ENCODE measurements at regions not wholly inside any gene's neighbourhood (a gene's known extent, or its start where the extent isn't known, plus 50 kb on each side); places are given as distances from the start of the nearest gene placed in this dataset.

DNA sequence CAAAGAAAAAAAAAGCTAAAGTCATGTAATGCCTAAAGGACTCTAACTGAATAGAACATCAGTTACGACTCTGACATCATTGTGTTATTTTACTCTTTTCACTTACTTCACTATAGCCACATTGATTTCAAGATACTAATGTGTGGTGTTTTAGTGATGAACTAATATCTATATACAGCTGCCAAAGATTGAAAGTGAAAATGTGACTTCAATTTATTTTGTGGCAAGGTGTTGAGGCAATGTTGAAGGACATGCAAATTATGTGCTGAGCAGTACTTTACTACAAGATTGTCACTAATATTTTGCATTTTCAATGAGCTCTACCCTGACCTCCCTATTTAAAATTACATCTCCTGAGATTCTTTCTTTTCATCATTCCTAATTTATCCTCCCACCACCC is 1911.9 kb upstream of the PCDH20 start:
- no peak overlapping the region for H3K4me3 ChIP-seq (ENCODE audit: low read depth, low read length)
- H3K4me1 ChIP-seq: no peaks in the 10 kb centered on the region
- no peak for TF ChIP-seq CTCF (IDR thresholded peaks at IDR 0.05; ENCODE audit: low read depth, low read length)
- no peaks in the 10 kb centered on the region for H3K36me3 ChIP-seq
- no peaks in the 10 kb centered on the region for H3K9me3 ChIP-seq
- no peak for DNase-seq
- no peaks in the 10 kb centered on the region for H3K27me3 ChIP-seq

- no peaks in the 10 kb centered on the region for H3K36me3 ChIP-seq
- H3K4me3 ChIP-seq (ENCODE audit: low read depth, low read length): no peak overlapping the region
- no peaks in the 10 kb centered on the region for H3K9me3 ChIP-seq
- DNase-seq: no peak
- H3K4me1 ChIP-seq: no peaks in the 10 kb centered on the region; the same call in 1 of the 2 replicates
- H3K27me3 ChIP-seq: no peaks in the 10 kb centered on the region
- no peak for TF ChIP-seq CTCF (IDR thresholded peaks at IDR 0.05; ENCODE audit: low read depth, low read length)
Measured at GRCh38 chr13:63323441-63323840, 1907.8 kb upstream of the PCDH20 start.

DNA sequence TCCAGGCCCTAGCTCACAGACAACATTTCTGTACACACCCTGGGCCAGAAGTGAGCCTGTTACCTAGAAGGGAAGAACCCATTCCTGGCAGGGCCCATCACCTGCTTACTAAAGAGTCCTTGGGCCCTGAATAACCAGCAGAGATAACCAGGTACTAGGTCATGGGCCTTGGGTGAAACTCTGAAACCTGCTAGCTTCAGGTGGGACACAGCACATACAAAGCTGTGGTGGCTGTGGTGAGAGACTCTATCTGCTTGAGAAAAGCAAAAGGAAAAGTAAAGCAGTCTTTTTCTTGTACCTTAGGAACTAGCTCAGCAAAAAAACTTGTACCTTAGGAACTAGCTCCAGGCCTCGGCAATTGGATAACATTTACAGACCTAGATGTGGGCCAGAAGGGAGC is 1895.9 kb upstream of the PCDH20 start:
- no peaks in the 10 kb centered on the region for H3K9me3 ChIP-seq
- no peak for DNase-seq
- TF ChIP-seq CTCF (IDR thresholded peaks at IDR 0.05; ENCODE audit: low read depth, low read length): no peak
- H3K27me3 ChIP-seq: no peaks in the 10 kb centered on the region
- H3K4me1 ChIP-seq: no peaks in the 10 kb centered on the region
- no peaks in the 10 kb centered on the region for H3K36me3 ChIP-seq
- no peak overlapping the region for H3K4me3 ChIP-seq (ENCODE audit: low read depth, low read length)

GRCh38 chr13:63308549-63309165 is 1893.0 kb upstream of the PCDH20 start:
- H3K4me1 ChIP-seq: no peaks in the 10 kb centered on the region
- H3K9me3 ChIP-seq: no peaks in the 10 kb centered on the region
- H3K27me3 ChIP-seq: no peaks in the 10 kb centered on the region
- no peak for TF ChIP-seq CTCF (IDR thresholded peaks at IDR 0.05; ENCODE audit: low read depth, low read length)
- no peaks in the 10 kb centered on the region for H3K36me3 ChIP-seq
- H3K4me3 ChIP-seq (ENCODE audit: low read depth, low read length): no peak overlapping the region
- no peak for DNase-seq

DNA sequence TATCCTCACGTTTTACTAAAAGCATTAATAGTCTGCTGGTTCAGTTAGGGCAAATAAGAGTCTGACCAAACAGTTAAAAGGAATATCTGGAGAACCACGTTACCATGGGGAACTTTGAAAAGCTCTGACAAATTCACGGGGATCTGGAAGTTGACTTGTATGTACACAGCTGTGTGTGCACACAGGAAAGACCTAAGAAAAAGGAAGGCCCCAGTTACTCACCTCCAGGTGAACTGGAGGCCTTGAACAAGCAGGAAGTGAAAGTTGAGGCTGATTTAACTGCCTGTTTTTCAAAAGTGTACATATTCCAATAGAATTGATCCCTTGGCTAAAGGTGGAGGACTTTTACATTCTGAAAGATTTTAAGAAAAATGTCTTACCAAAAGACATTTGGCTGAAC is 1891.6 kb upstream of the PCDH20 start:
- no peak for TF ChIP-seq CTCF (IDR thresholded peaks at IDR 0.05; ENCODE audit: low read depth, low read length)
- no peaks in the 10 kb centered on the region for H3K4me1 ChIP-seq
- no peak overlapping the region for H3K4me3 ChIP-seq (ENCODE audit: low read depth, low read length)
- H3K36me3 ChIP-seq: no peaks in the 10 kb centered on the region
- no peaks in the 10 kb centered on the region for H3K27me3 ChIP-seq
- H3K9me3 ChIP-seq: no peaks in the 10 kb centered on the region
- no peak for DNase-seq

GRCh38 chr13:63305641-63306133 is 1890.0 kb upstream of the PCDH20 start:
- Histone ChIP-seq H3K36me3 (no peaks in the 10 kb centered on the region), H3K9me3 (no peaks in the 10 kb centered on the region), H3K27me3 (no peaks in the 10 kb centered on the region), H3K4me3 (ENCODE audit: low read depth, low read length) (no peak overlapping the region), H3K4me1 (no peaks in the 10 kb centered on the region)
- no peak for DNase-seq
- TF ChIP-seq CTCF (IDR thresholded peaks at IDR 0.05; ENCODE audit: low read depth, low read length): no peak

All from BE2C (cell line).